ENCODE measurements at regions not wholly inside any gene's neighbourhood (a gene's known extent, or its start where the extent isn't known, plus 50 kb on each side); places are given as distances from the start of the nearest gene placed in this dataset.

DNA sequence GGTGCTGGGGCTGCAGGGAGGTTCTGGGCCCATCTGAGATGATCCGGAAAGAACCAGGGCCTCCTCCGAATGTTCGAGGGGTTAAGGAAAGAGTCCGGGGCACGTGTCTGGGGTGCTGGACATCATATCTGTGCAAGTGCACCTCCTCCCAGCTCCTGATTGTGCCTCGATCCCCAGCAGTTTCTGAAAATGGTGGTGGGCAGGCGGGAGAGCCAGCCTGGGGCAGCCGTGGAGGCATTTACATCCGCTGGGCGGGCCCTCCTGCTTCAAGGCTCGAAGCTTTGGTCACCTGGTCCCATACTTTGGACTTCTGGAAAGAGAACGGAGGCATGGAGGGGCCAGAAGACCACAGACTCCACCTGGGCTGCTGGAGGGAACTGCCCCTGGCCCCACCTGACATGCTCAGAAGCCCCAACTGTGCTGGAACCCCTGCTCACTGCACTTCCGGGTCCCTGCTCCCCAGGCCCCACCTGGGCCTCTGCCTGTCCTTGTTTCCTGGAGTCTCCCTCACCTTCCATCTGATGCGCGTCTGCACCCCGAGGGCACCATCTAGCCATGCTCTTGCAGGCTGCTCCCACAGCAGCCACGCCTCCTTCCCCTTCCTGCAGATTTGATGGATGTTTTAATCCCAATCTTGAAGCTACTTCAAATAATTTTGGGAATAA is 119.2 kb upstream of the HDAC4 start:
- H2AFZ ChIP-seq (replicated peaks): no peak overlapping the region
- no peaks in the 10 kb centered on the region for H3F3A ChIP-seq (ENCODE audit: low read depth)
- H3K36me3 ChIP-seq: no peaks in the 10 kb centered on the region
- DNase-seq (ENCODE audit: low spot score): no peak
- TF ChIP-seq, protein P1, sequence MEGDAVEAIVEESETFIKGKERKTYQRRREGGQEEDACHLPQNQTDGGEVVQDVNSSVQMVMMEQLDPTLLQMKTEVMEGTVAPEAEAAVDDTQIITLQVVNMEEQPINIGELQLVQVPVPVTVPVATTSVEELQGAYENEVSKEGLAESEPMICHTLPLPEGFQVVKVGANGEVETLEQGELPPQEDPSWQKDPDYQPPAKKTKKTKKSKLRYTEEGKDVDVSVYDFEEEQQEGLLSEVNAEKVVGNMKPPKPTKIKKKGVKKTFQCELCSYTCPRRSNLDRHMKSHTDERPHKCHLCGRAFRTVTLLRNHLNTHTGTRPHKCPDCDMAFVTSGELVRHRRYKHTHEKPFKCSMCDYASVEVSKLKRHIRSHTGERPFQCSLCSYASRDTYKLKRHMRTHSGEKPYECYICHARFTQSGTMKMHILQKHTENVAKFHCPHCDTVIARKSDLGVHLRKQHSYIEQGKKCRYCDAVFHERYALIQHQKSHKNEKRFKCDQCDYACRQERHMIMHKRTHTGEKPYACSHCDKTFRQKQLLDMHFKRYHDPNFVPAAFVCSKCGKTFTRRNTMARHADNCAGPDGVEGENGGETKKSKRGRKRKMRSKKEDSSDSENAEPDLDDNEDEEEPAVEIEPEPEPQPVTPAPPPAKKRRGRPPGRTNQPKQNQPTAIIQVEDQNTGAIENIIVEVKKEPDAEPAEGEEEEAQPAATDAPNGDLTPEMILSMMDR (IDR thresholded peaks at IDR 0.05): no peak
- TF ChIP-seq EZH2phosphoT487 (IDR thresholded peaks at IDR 0.05) (no peak), EZH2 (IDR thresholded peaks at IDR 0.05) (no peak)
- H3K36me3 Mint-ChIP-seq: no peaks in the 10 kb centered on the region
- no peak overlapping the region for H3K4me3 ChIP-seq
- H3K79me2 ChIP-seq (ENCODE audit: low read depth): no peaks in the 10 kb centered on the region
- H4K20me1 ChIP-seq (ENCODE audit: low read depth): no peaks in the 10 kb centered on the region
- no peaks in the 10 kb centered on the region for H3K9me3 ChIP-seq (ENCODE audit: low read depth)
- no peak overlapping the region for H3K4me3 Mint-ChIP-seq
- H3K4me2 ChIP-seq: no peak overlapping the region
- H3K4me1 ChIP-seq: no peaks in the 10 kb centered on the region
- peaks cover 8% of the 10 kb centered on the region for H3K27me3 Mint-ChIP-seq (ENCODE audit: insufficient read depth, low read depth)
- no peaks in the 10 kb centered on the region for H3K27me3 ChIP-seq
- H3K9ac ChIP-seq: no peak overlapping the region
- H3K4me1 Mint-ChIP-seq: no peaks in the 10 kb centered on the region
- no peak overlapping the region for H3K27ac ChIP-seq
- H3K27ac Mint-ChIP-seq: no peak overlapping the region
- no peaks in the 10 kb centered on the region for H3K9me3 Mint-ChIP-seq

DNA sequence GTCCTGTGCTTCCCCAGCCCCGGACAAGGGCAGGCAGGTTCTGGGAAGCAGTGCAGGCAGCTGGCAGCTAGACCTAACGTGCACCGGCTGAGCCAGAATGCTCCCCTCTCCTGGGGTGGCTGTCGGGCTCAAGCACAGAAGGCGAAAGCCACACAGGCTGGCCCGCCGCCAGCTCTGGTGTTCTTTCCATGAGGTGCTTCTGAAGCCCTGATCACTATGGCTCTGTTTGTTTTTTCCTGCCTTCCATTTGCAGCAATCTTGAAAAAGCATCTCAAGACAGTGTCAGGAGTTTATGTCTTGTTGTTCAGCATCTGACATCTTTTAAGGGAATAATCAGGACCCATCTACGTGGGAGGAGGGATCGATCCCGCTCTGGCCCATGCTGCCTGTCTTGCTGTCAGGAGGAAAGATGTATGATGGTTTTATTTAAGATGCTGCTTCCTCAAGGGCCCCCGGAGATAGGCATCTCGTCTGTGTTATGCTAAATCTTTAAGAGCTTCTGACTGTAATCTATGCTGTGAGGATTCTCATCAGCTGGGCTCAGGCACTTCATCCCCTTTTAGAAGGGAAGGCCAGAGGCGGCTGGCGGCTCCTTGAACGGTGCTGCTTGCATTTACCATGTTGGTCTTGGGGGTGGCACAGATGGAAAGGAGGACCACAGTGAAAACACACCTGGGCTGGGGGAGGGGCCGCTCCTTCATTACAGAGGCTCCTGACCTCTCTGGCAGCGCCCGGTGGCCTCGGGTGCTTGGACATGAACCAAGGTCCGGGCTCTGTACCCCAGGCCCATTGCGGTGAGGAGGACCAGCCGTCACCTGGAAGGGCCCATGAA is 118.5 kb upstream of the HDAC4 start:
- Histone ChIP-seq H3K27me3 (no peaks in the 10 kb centered on the region), H3K9ac (no peak overlapping the region), H3K36me3 (no peaks in the 10 kb centered on the region), H3K4me1 (no peaks in the 10 kb centered on the region), H2AFZ (replicated peaks) (no peak overlapping the region), H3K4me3 (no peak overlapping the region), H3K9me3 (ENCODE audit: low read depth) (no peaks in the 10 kb centered on the region), H4K20me1 (ENCODE audit: low read depth) (no peaks in the 10 kb centered on the region), H3K4me2 (no peak overlapping the region), H3K79me2 (ENCODE audit: low read depth) (no peaks in the 10 kb centered on the region), H3K27ac (no peak overlapping the region), H3F3A (ENCODE audit: low read depth) (no peaks in the 10 kb centered on the region)
- H3K9me3 Mint-ChIP-seq: no peaks in the 10 kb centered on the region
- no peak overlapping the region for H3K27ac Mint-ChIP-seq
- TF ChIP-seq EZH2 (IDR thresholded peaks at IDR 0.05) (no peak), EZH2phosphoT487 (IDR thresholded peaks at IDR 0.05) (no peak)
- TF ChIP-seq, protein P1 (IDR thresholded peaks at IDR 0.05): no peak
- no peak for DNase-seq (ENCODE audit: low spot score)
- no peak overlapping the region for H3K4me3 Mint-ChIP-seq
- no peaks in the 10 kb centered on the region for H3K36me3 Mint-ChIP-seq
- no peaks in the 10 kb centered on the region for H3K4me1 Mint-ChIP-seq
- H3K27me3 Mint-ChIP-seq (ENCODE audit: insufficient read depth, low read depth): peaks cover 8% of the 10 kb centered on the region

DNA sequence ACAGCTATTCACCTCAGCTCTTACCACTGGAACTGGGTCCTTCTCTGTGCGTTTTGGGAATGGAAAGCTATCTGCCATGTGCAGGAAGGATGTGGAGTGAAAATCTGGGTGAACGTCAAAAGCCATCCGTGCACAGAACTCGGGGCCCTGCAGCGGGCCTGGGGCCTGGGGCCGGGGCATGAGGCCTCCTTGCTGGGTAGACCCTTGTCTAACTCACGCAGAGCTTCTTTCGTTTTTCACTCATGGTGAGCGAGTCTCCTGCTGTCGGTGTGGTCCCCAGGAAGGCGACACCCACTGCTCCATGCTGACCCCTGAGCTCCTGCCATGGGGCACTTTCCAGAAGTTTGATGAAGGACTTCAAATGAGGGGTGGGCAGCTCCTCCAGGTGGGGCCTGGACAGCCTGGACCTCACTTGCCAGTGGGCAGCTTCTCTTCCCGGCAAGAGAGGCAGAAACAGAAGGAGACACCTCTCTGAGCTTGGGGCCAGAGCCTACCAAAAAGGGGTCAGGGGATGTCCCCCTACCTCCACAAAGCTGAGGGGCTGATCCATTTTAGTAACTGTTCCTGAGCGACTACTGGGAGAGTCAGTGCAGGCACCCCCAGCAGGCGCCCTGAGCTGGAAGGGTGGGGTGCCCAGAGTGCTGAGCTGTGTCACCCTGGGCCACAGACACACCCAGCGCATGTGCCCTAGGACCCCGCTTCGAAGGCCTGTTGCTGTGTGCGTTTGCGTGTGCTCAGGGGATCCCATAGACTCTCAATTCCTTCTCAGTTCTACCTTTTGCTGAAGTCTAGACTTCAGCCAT is 117.7 kb upstream of the HDAC4 start:
- peaks cover 8% of the 10 kb centered on the region for H3K27me3 Mint-ChIP-seq (ENCODE audit: insufficient read depth, low read depth)
- Histone ChIP-seq H3K27me3 (no peaks in the 10 kb centered on the region), H3K4me1 (no peaks in the 10 kb centered on the region), H4K20me1 (ENCODE audit: low read depth) (no peaks in the 10 kb centered on the region), H3K9me3 (ENCODE audit: low read depth) (no peaks in the 10 kb centered on the region), H3K36me3 (no peaks in the 10 kb centered on the region), H3K4me2 (no peak overlapping the region), H3K79me2 (ENCODE audit: low read depth) (no peaks in the 10 kb centered on the region), H3F3A (ENCODE audit: low read depth) (no peaks in the 10 kb centered on the region), H3K9ac (no peak overlapping the region), H2AFZ (replicated peaks) (no peak overlapping the region), H3K27ac (no peak overlapping the region), H3K4me3 (no peak overlapping the region)
- TF ChIP-seq EZH2 (IDR thresholded peaks at IDR 0.05) (no peak), EZH2phosphoT487 (IDR thresholded peaks at IDR 0.05) (no peak)
- TF ChIP-seq, protein P1 (IDR thresholded peaks at IDR 0.05): no peak
- DNase-seq (ENCODE audit: low spot score): no peak
- no peak overlapping the region for H3K27ac Mint-ChIP-seq
- H3K4me3 Mint-ChIP-seq: no peak overlapping the region
- no peaks in the 10 kb centered on the region for H3K4me1 Mint-ChIP-seq
- no peaks in the 10 kb centered on the region for H3K36me3 Mint-ChIP-seq
- no peaks in the 10 kb centered on the region for H3K9me3 Mint-ChIP-seq

All from neural progenitor cell (in vitro differentiated cells).